HCT116 (cell line): ENCODE measurements at regions not wholly inside any gene's neighbourhood (a gene's known extent, or its start where the extent isn't known, plus 50 kb on each side); places are given as distances from the start of the nearest gene placed in this dataset.
"Not testable (repeated sequence)": the region's sequence is repeated elsewhere in the genome, so short reads cannot be mapped to it uniquely, and the experiment has no call there.

ENCODE experiments used
- ATAC-seq: fragments of 200-7000 bp; cut with Tn5 transposase; 2 replicates; pipeline ENCODE4 v1.9.1; 2020; ENCODE audit warnings: mild to moderate bottlenecking, moderate library complexity
- BruUV-seq: library from RNA; stranded (reverse); fragments of 400-500 nt; replicated peaks from 2 replicates; lab custom pipeline; 2021; lab: Mats Ljungman, UMichigan
- CTCF ChIA-PET: fragments of 300-600 bp; sonication (Branson Sonifier 250); formaldehyde crosslinking; loops from one replicate; lab custom pipeline; 2021; ENCODE audit warnings: antibody characterized with exemption; lab: Charles Lee
- POLR2A ChIA-PET: fragments of 300-600, 350-600 bp; sonication (Branson Sonifier 250); formaldehyde crosslinking; loops from one replicate; lab custom pipeline; 2021; ENCODE audit warnings: antibody characterized with exemption; lab: Charles Lee
- RAD21 ChIA-PET, 2 experiments: fragments of 300-600 bp; sonication (Branson Sonifier 250); formaldehyde crosslinking; loops; one replicate each; lab custom pipeline; 2023; ENCODE audit warnings: low total read pairs in 2 of 2; ENCODE audit not compliant: uncharacterized antibody in 2 of 2, unreplicated experiment in 2 of 2, low non-redundant PET in 1 of 2; lab: Charles Lee
- DNase-seq: peaks from one replicate; pipeline ENCODE4 v3.0.0-alpha.2; 2010; ENCODE audit warnings: low read depth, low spot score
- H2AFZ ChIP-seq: fragments of 200-600 bp; shearing (Covaris generic), sonication (generic); 2 replicates; pipeline ENCODE4 v1.6.1; 2017; ENCODE audit warnings: low read depth, mixed run types, mixed read lengths, antibody characterized with exemption, low read length; ENCODE audit not compliant: poor library complexity, severe bottlenecking
- H3K27ac ChIP-seq: 2 replicates; pipeline ENCODE4 v1.5.1; 2012; ENCODE audit warnings: low read depth, low read length
- H3K27me3 ChIP-seq: fragments of 200-600 bp; sonication (generic); 2 replicates; pipeline ENCODE4 v1.6.1; 2016; ENCODE audit warnings: mixed run types, low read length, mixed read lengths; ENCODE audit not compliant: insufficient read depth
- H3K36me3 ChIP-seq, 2 experiments: fragments of 200-500 bp in 1 of 2; fragments of 200-600 bp in 1 of 2; sonication (Bioruptor generic) in 1 of 2; sonication (generic) in 1 of 2; 2 replicates each; pipeline versions ENCODE4 v1.5.1 to v1.6.1; 2014 to 2016; ENCODE audit warnings: low read length in 2 of 2, inconsistent platforms in 1 of 2, mixed read lengths in 1 of 2, mixed run types in 1 of 2; ENCODE audit not compliant: insufficient read depth in 2 of 2, control insufficient read depth in 1 of 2
- H3K4me1 ChIP-seq, 2 experiments: fragments of 200-600 bp in 1 of 2; sonication (generic) in 1 of 2; 2 replicates each; pipeline versions ENCODE4 v1.5.1 to v1.6.1; 2012 to 2017; ENCODE audit warnings: low read length in 2 of 2, inconsistent platforms in 1 of 2, mild to moderate bottlenecking in 1 of 2, mixed read lengths in 1 of 2, mixed run types in 1 of 2, moderate library complexity in 1 of 2; ENCODE audit not compliant: insufficient read depth in 2 of 2, control insufficient read depth in 1 of 2
- H3K4me2 ChIP-seq: fragments of 200-600 bp; sonication (generic); 2 replicates; pipeline ENCODE4 v1.6.1; 2017; ENCODE audit warnings: mixed run types, low read length, mixed read lengths
- H3K4me3 ChIP-seq, 2 experiments: fragments of 200-600 bp in 1 of 2; sonication (generic) in 1 of 2; replicated peaks in 1 of 2; 2 replicates each; pipeline ENCODE4 v1.5.1; 2011 to 2016; ENCODE audit warnings: low read length in 2 of 2, control low read depth in 1 of 2, low read depth in 1 of 2, mild to moderate bottlenecking in 1 of 2, mixed read lengths in 1 of 2, mixed run types in 1 of 2
- H3K79me2 ChIP-seq: fragments of 200-600 bp; sonication (generic); 2 replicates; pipeline ENCODE4 v1.6.1; 2017; ENCODE audit warnings: mild to moderate bottlenecking, mixed run types, low read length, moderate library complexity, mixed read lengths; ENCODE audit not compliant: insufficient read depth
- H3K9ac ChIP-seq: fragments of 200-600 bp; sonication (generic); 2 replicates; pipeline ENCODE4 v1.6.1; 2016; ENCODE audit warnings: low read length, mixed read lengths
- H3K9me2 ChIP-seq: fragments of 200-600 bp; sonication (generic), shearing (Covaris generic); 2 replicates; pipeline ENCODE4 v1.6.1; 2017; ENCODE audit warnings: mixed run types, mild to moderate bottlenecking, moderate library complexity; ENCODE audit not compliant: insufficient read depth
- H3K9me3 ChIP-seq, 2 experiments: fragments of 200-500 bp in 1 of 2; fragments of 200-600 bp in 1 of 2; sonication (Bioruptor generic) in 1 of 2; sonication (generic) in 1 of 2; 2 replicates each; pipeline ENCODE4 v1.6.1; 2014 to 2017; ENCODE audit warnings: low read length in 2 of 2, mixed read lengths in 2 of 2, inconsistent platforms in 1 of 2, low read depth in 1 of 2, mild to moderate bottlenecking in 1 of 2, mixed run types in 1 of 2, moderate library complexity in 1 of 2; ENCODE audit not compliant: control insufficient read depth in 1 of 2, insufficient read depth in 1 of 2
- H4K20me1 ChIP-seq: fragments of 200-600 bp; sonication (generic), shearing (Covaris generic); 2 replicates; pipeline ENCODE4 v1.6.1; 2017; ENCODE audit warnings: mixed run types, mild to moderate bottlenecking, moderate library complexity; ENCODE audit not compliant: insufficient read depth
- CEBPB ChIP-seq: IDR thresholded peaks from 2 replicates; pipeline ENCODE4 v1.6.1; 2012; ENCODE audit warnings: low read depth
- ELF1 ChIP-seq: IDR thresholded peaks from 2 replicates; pipeline ENCODE4 v1.6.1; 2012; ENCODE audit warnings: low read depth, borderline replicate concordance
- EZH2 ChIP-seq: fragments of 200-600 bp; sonication (generic); IDR thresholded peaks from 2 replicates; pipeline ENCODE4 v1.6.1; 2017; ENCODE audit warnings: antibody characterized with exemption, mixed run types
- FOSL1 ChIP-seq: IDR thresholded peaks from 2 replicates; pipeline ENCODE4 v1.6.1; 2012; ENCODE audit warnings: low read depth
- JUND ChIP-seq: IDR thresholded peaks from 2 replicates; pipeline ENCODE4 v1.6.1; 2012
- MAX ChIP-seq: IDR thresholded peaks from 2 replicates; pipeline ENCODE4 v1.6.1; 2012
- POLR2AphosphoS5 ChIP-seq: IDR thresholded peaks from 2 replicates; pipeline ENCODE4 v1.6.1; 2011; ENCODE audit warnings: mild to moderate bottlenecking, low read depth, low read length, moderate library complexity
- REST ChIP-seq: IDR thresholded peaks from 2 replicates; pipeline ENCODE4 v1.6.1; 2012; ENCODE audit warnings: low read depth
- SIN3A ChIP-seq: IDR thresholded peaks from 2 replicates; pipeline ENCODE4 v1.6.1; 2012; ENCODE audit warnings: low read depth
- SRF ChIP-seq: IDR thresholded peaks from 2 replicates; pipeline ENCODE4 v1.6.1; 2012; ENCODE audit warnings: low read depth
- TCF7L2 ChIP-seq: IDR thresholded peaks from 2 replicates; pipeline ENCODE4 v1.7.0; 2011; ENCODE audit warnings: borderline replicate concordance, inconsistent platforms; ENCODE audit not compliant: insufficient read depth, insufficient read length; ENCODE audit errors: extremely low read depth
- YY1 ChIP-seq: IDR thresholded peaks from 2 replicates; pipeline ENCODE4 v1.6.1; 2011; ENCODE audit warnings: low read length, low read depth, moderate library complexity, mild to moderate bottlenecking; ENCODE audit not compliant: insufficient replicate concordance; ENCODE audit errors: extremely low read depth
- ZBTB33 ChIP-seq: IDR thresholded peaks from 2 replicates; pipeline ENCODE4 v1.6.1; 2011; ENCODE audit warnings: mild to moderate bottlenecking, low read length, moderate library complexity; ENCODE audit not compliant: insufficient replicate concordance; ENCODE audit errors: extremely low read depth
- ZNF274 ChIP-seq: fragments of 200-500 bp; sonication (Bioruptor generic); IDR thresholded peaks from 2 replicates; pipeline ENCODE4 v1.6.1; 2014; ENCODE audit warnings: mild to moderate bottlenecking, low read depth, low read length, inconsistent platforms
- intact Hi-C: fragments of 100-400 bp; cut with micrococcal nuclease; formaldehyde crosslinking; loops from 2 replicates; pipeline ENCODE4 v1.10.0; 2022

- Histone ChIP-seq H3K9me2 (no peaks in the 10 kb centered on the region), H2AFZ (no peak overlapping the region), H3K27ac (no peak overlapping the region), H3K4me2 (no peak overlapping the region), H4K20me1 (no peaks in the 10 kb centered on the region), H3K4me3 (no peak overlapping the region), H3K79me2 (no peaks in the 10 kb centered on the region)
- ATAC-seq (no peak), DNase-seq (no peak)
- TF ChIP-seq ZNF274 (no peak), POLR2AphosphoS5 (no peak), CEBPB (no peak), YY1 (no peak), TCF7L2 (no peak), MAX (no peak), FOSL1 (no peak), REST (no peak), SRF (no peak), JUND (no peak), ELF1 (no peak), ZBTB33 (no peak), EZH2 (no peak), SIN3A (no peak)
- TF ChIP-seq, all 23 proteins: peak for 0
- RAD21 ChIA-PET = no interaction called here
- intact Hi-C loops = no loop called here
- no peaks in the 10 kb centered on the region for H3K4me1 ChIP-seq
- H3K27me3 ChIP-seq = no peaks in the 10 kb centered on the region
- H3K9me3 ChIP-seq = no peaks in the 10 kb centered on the region
- POLR2A ChIA-PET = no interaction called here
- no TSS peak for BruUV-seq
- CTCF ChIA-PET = no interaction called here
- H3K36me3 ChIP-seq = no peaks in the 10 kb centered on the region
- H3K9ac ChIP-seq = no peak overlapping the region
Measured at GRCh38 chr9:38488156-38488698, 64.0 kb upstream of the IGFBPL1 start.

GRCh38 chr9:38487418-38488155 lies 63.3 kb upstream of the IGFBPL1 start:
- ATAC-seq, H3K36me3 ChIP-seq, H4K20me1 ChIP-seq, H2AFZ ChIP-seq, BruUV-seq, RAD21 ChIA-PET, H3K4me2 ChIP-seq, intact Hi-C loops, H3K4me1 ChIP-seq, POLR2A ChIA-PET, H3K9me2 ChIP-seq, H3K9me3 ChIP-seq, H3K4me3 ChIP-seq, DNase-seq, CTCF ChIA-PET, H3K27me3 ChIP-seq, H3K9ac ChIP-seq, H3K27ac ChIP-seq, H3K79me2 ChIP-seq: not testable (repeated sequence)
